ENCODE measurements at regions not wholly inside any gene's neighbourhood (a gene's known extent, or its start where the extent isn't known, plus 50 kb on each side); places are given as distances from the start of the nearest gene placed in this dataset.
A peak's percentile ranks its signal among the peaks of the same experiment; 100 is the strongest.
"Not testable (repeated sequence)": the region's sequence is repeated elsewhere in the genome, so short reads cannot be mapped to it uniquely, and the experiment has no call there.

DNA sequence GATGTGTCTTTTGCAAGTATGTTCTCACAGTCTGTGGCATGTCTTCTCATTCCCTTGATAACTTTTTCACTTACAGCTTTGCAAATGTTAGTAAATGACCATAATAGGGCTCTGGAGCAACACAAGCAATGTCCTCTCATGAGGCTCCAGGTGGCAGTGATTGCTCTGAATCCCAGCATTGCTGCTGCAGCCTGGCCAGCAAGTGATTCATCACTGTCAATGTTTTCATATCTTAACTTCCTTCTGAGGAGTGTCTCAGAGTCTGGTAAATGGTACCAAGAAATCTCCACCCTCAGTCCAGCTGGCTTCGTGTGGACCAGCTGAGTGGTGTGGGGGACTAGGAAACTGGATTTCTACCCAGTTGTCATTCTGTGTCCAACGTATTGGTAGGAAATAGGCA, 139.6 kb downstream of the MYLK4 start:
- intact Hi-C loops (cut with DNase I) = loop anchor here (10.0 kb wide), 1 partner anchor 136 kb away; no protein-coding TSS in a partner anchor
- H3K36me3 ChIP-seq (ENCODE audit: control insufficient read depth in 1 of 2, insufficient read depth in 2 of 2, low read length in 1 of 2) = no peaks in the 10 kb centered on the region
- ATAC-seq (ENCODE audit: low FRiP score) (no peak), DNase-seq (peak in 1 of 2 donors; percentile 67)
- no peak overlapping the region for H3K27ac ChIP-seq (ENCODE audit: low read depth in 1 of 2, low read length in 2 of 2)
- 0 to 4% methylated on average over 2 of the region's 2 CpGs for WGBS, 2 donors
- H3K4me1 ChIP-seq (ENCODE audit: control insufficient read depth in 1 of 2, insufficient read depth in 2 of 2, low read length in 2 of 2) = peaks cover 1 to 4% of the 10 kb centered on the region in 2 donors
- H3K9me3 ChIP-seq (ENCODE audit: control insufficient read depth, low read length) = no peaks in the 10 kb centered on the region
- H3K4me3 ChIP-seq (ENCODE audit: low read length in 2 of 2) = no peak overlapping the region
- no peaks in the 10 kb centered on the region for H3K27me3 ChIP-seq (ENCODE audit: control insufficient read depth in 1 of 2, insufficient read depth in 2 of 2, low read length in 1 of 2)

DNA sequence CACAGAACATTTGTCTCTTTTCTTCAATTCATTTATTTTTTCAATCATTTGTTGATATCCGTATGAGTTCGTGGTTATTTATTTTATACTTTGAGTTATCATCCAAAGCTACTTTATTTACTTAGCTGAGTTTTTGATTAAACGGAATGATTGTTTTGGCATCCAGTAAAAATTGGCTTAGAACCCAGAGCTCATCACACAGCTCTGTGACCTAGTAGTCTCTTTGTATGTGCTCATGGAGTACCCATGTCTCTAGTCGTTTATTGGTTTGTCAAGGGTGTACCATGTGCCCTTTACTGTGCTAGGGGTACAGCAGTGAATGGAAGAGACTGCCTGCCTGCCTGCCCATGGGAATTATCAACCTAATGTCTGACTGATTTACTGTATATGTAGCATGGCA, 142.2 kb downstream of the MYLK4 start:
- Histone ChIP-seq H3K9me3 (ENCODE audit: control insufficient read depth, low read length) (no peaks in the 10 kb centered on the region), H3K4me3 (ENCODE audit: low read length in 2 of 2) (no peak overlapping the region), H3K36me3 (ENCODE audit: control insufficient read depth in 1 of 2, insufficient read depth in 2 of 2, low read length in 1 of 2) (no peaks in the 10 kb centered on the region), H3K27me3 (ENCODE audit: control insufficient read depth in 1 of 2, insufficient read depth in 2 of 2, low read length in 1 of 2) (no peaks in the 10 kb centered on the region), H3K27ac (ENCODE audit: low read depth in 1 of 2, low read length in 2 of 2) (no peak overlapping the region), H3K4me1 (ENCODE audit: control insufficient read depth in 1 of 2, insufficient read depth in 2 of 2, low read length in 2 of 2) (peaks cover 0 to 4% of the 10 kb centered on the region in 2 donors)
- ATAC-seq (ENCODE audit: low FRiP score) = no peak
- WGBS, 2 donors = 25 to 34% methylated on average over 4 of the region's 4 CpGs
- no peak for DNase-seq
- intact Hi-C loops (cut with DNase I) = no loop called here

DNA sequence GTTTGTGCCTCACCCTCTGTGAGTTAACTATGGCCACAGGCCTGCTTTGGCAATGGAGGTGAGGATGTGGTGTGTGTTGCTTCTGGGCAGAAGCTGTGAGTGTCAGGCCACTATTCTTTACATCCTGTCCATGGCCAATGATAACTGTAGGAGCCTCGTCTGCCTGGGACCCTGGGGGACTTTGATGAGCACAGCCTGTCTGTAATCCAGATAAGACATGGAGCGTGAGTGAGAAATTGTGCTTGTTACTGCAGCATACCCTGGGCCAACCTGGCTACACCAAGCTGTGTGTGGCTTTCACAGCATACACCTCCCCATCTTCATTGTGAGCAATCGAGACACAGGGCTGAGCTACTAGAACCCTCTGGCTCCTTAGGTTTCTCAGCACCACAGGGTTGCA, 150.4 kb downstream of the MYLK4 start:
- no peaks in the 10 kb centered on the region for H3K27me3 ChIP-seq (ENCODE audit: control insufficient read depth in 1 of 2, insufficient read depth in 2 of 2, low read length in 1 of 2)
- no peak overlapping the region for H3K4me3 ChIP-seq (ENCODE audit: low read length in 2 of 2)
- H3K27ac ChIP-seq (ENCODE audit: low read depth in 1 of 2, low read length in 2 of 2) = no peak overlapping the region
- ATAC-seq (ENCODE audit: low FRiP score) (no peak), DNase-seq (no peak)
- no peaks in the 10 kb centered on the region for H3K4me1 ChIP-seq (ENCODE audit: control insufficient read depth in 1 of 2, insufficient read depth in 2 of 2, low read length in 2 of 2)
- no peaks in the 10 kb centered on the region for H3K36me3 ChIP-seq (ENCODE audit: control insufficient read depth in 1 of 2, insufficient read depth in 2 of 2, low read length in 1 of 2)
- WGBS, 2 donors = 96% methylated on average over 3 of the region's 3 CpGs
- H3K9me3 ChIP-seq (ENCODE audit: control insufficient read depth, low read length) = no peaks in the 10 kb centered on the region
- intact Hi-C loops (cut with DNase I) = no loop called here

DNA sequence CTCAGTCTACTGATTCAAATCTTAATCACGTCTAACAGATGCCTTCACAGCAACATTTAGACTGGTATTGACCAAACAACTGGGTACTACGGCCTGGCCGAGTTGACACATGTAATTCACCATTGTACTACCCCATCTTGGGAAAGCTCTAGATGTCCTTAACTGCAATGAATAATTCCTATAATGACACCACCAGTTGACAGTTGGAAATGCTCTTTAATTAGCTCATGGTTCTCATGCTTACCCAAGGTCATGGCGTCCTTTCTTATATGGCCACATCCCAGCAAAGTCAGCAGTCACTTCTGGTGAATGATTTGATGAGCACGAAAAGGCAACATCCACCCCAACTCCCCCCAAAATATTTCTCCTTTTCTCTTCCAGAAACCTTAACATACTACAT, 150.9 kb downstream of the MYLK4 start:
- ATAC-seq (ENCODE audit: low FRiP score) (no peak), DNase-seq (no peak)
- Histone ChIP-seq H3K4me1 (ENCODE audit: control insufficient read depth in 1 of 2, insufficient read depth in 2 of 2, low read length in 2 of 2) (no peaks in the 10 kb centered on the region), H3K27ac (ENCODE audit: low read depth in 1 of 2, low read length in 2 of 2) (no peak overlapping the region), H3K9me3 (ENCODE audit: control insufficient read depth, low read length) (no peaks in the 10 kb centered on the region), H3K4me3 (ENCODE audit: low read length in 2 of 2) (no peak overlapping the region), H3K27me3 (ENCODE audit: control insufficient read depth in 1 of 2, insufficient read depth in 2 of 2, low read length in 1 of 2) (no peaks in the 10 kb centered on the region), H3K36me3 (ENCODE audit: control insufficient read depth in 1 of 2, insufficient read depth in 2 of 2, low read length in 1 of 2) (no peaks in the 10 kb centered on the region)
- intact Hi-C loops (cut with DNase I) = no loop called here
- 86 to 89% methylated on average over 5 of the region's 5 CpGs for WGBS, 2 donors

DNA sequence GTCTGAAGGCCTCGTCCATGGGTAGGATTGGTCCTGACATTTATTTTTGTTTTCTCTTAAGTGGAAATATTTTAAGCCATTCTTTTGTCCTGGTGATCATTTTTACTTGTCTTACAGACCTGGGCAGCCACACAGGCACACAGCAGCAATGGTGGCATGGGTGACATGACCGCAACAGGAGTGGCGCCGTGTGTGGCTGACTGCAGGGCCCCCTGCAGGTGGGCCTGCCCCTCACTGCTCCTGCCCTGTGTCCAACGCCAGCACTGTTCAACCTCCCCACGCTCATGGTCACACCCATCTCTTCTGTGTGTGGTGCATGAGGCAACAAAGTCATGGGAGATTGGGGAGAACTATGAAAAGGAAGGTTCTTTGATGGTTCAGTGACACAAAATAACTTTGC, 151.9 kb downstream of the MYLK4 start:
- no peaks in the 10 kb centered on the region for H3K36me3 ChIP-seq (ENCODE audit: control insufficient read depth in 1 of 2, insufficient read depth in 2 of 2, low read length in 1 of 2)
- H3K27me3 ChIP-seq (ENCODE audit: control insufficient read depth in 1 of 2, insufficient read depth in 2 of 2, low read length in 1 of 2) = no peaks in the 10 kb centered on the region
- H3K4me1 ChIP-seq (ENCODE audit: control insufficient read depth in 1 of 2, insufficient read depth in 2 of 2, low read length in 2 of 2) = no peaks in the 10 kb centered on the region
- ATAC-seq (ENCODE audit: low FRiP score) = no peak
- H3K4me3 ChIP-seq (ENCODE audit: low read length in 2 of 2) = no peak overlapping the region
- intact Hi-C loops (cut with DNase I) = no loop called here
- DNase-seq = no peak
- no peak overlapping the region for H3K27ac ChIP-seq (ENCODE audit: low read depth in 1 of 2, low read length in 2 of 2)
- 90 to 94% methylated on average over 6 of the region's 6 CpGs for WGBS, 2 donors
- H3K9me3 ChIP-seq (ENCODE audit: control insufficient read depth, low read length) = no peaks in the 10 kb centered on the region

DNA sequence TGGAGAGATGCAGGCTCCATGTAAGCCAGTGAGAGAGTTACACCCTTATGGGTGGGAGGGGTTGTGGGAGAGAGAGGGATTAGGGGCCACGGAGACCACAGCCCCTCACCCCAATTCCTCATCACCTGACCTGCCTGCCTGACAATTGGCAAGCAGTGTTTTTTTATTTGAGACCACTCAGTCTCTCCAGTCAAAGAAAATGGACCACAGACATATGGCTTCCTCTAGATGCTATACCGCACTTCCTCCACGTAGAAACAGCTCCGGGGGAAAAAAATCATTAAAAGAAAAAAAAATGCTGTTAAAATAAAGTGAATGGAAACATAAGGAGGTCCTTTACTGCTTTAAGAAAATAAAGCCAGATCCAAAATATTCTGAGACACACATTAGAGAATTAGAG, 152.7 kb downstream of the MYLK4 start:
- ATAC-seq (ENCODE audit: low FRiP score) (no peak), DNase-seq (no peak)
- intact Hi-C loops (cut with DNase I) = no loop called here
- Histone ChIP-seq H3K36me3 (ENCODE audit: control insufficient read depth in 1 of 2, insufficient read depth in 2 of 2, low read length in 1 of 2) (no peaks in the 10 kb centered on the region), H3K9me3 (ENCODE audit: control insufficient read depth, low read length) (no peaks in the 10 kb centered on the region), H3K27me3 (ENCODE audit: control insufficient read depth in 1 of 2, insufficient read depth in 2 of 2, low read length in 1 of 2) (no peaks in the 10 kb centered on the region), H3K27ac (ENCODE audit: low read depth in 1 of 2, low read length in 2 of 2) (no peak overlapping the region), H3K4me3 (ENCODE audit: low read length in 2 of 2) (no peak overlapping the region), H3K4me1 (ENCODE audit: control insufficient read depth in 1 of 2, insufficient read depth in 2 of 2, low read length in 2 of 2) (no peaks in the 10 kb centered on the region)
- WGBS, 2 donors = 66 to 78% methylated on average over 4 of the region's 4 CpGs

DNA sequence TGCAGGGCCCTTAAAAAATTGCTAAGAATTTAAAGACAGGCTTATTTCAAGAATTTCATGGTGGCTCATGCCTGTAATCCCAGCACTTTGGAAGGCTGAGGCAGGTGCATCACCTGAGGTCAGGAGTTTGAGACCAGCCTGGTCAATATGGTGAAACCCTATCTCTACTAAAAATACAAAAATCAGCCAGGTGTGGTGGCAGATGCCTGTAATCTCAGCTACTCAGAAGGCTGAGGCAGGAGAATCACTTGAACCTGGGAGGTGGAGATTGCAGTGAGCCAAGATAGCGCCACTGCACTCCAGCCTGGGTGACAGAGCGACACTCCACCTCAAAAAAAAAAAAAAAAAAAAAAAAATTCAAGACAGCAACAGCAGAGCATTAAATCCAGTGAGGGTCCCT, 153.3 kb downstream of the MYLK4 start:
- H3K27me3 ChIP-seq (ENCODE audit: control insufficient read depth in 1 of 2, insufficient read depth in 2 of 2, low read length in 1 of 2); DNase-seq; H3K4me3 ChIP-seq (ENCODE audit: low read length in 2 of 2); intact Hi-C loops (cut with DNase I); H3K36me3 ChIP-seq (ENCODE audit: control insufficient read depth in 1 of 2, insufficient read depth in 2 of 2, low read length in 1 of 2); ATAC-seq (ENCODE audit: low FRiP score); H3K27ac ChIP-seq (ENCODE audit: low read depth in 1 of 2, low read length in 2 of 2); H3K9me3 ChIP-seq (ENCODE audit: control insufficient read depth, low read length); H3K4me1 ChIP-seq (ENCODE audit: control insufficient read depth in 1 of 2, insufficient read depth in 2 of 2, low read length in 2 of 2): not testable (repeated sequence)
- WGBS, 2 donors = 98 to 100% methylated on average over 2 of the region's 2 CpGs

DNA sequence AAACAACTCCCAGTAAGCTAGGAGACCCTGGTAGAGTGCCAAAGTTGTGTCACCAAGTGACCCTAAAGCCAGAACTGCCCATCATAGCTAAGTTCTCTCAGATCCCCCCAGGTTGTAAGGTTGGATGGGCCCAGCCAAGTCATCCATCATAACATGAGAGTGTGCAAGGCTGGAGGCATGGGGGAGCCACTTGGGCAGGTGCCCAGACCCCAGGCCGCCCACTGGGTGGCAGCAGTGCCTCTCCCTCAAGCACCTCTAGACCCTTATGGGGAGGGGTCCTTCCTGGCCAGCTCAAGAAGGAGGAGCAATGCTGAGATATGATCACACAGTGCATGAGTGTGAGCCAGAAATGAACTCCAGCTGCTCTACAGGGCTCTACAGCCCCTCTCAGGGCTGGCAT, 154.5 kb downstream of the MYLK4 start:
- WGBS, 2 donors = 38 to 40% methylated on average over 1 of the region's 1 CpG
- no peak for ATAC-seq (ENCODE audit: low FRiP score)
- H3K4me3 ChIP-seq (ENCODE audit: low read length in 2 of 2) = no peak overlapping the region

DNA sequence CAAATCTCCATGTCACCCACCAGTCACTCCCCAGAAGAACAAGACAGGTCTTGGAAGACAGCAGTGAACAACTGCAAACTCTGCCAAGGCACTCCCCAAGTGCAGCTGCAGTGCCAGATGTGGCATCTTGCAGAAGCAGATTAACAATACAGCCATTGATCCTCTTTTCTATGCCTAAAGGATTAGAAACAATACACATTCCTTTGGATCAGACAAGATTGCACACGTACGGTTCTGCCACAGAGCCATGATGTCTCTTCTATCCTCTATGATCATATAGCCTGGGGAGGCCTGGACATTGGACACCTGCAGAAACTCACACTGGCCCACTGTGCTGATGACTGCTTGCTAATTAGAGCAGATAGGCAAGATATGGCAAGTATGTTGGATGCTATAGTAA, 155.9 kb downstream of the MYLK4 start:
- Histone ChIP-seq H3K27ac (ENCODE audit: low read depth in 1 of 2, low read length in 2 of 2) (no peak overlapping the region), H3K4me3 (ENCODE audit: low read length in 2 of 2) (no peak overlapping the region), H3K36me3 (ENCODE audit: control insufficient read depth in 1 of 2, insufficient read depth in 2 of 2, low read length in 1 of 2) (no peaks in the 10 kb centered on the region), H3K9me3 (ENCODE audit: control insufficient read depth, low read length) (no peaks in the 10 kb centered on the region), H3K4me1 (ENCODE audit: control insufficient read depth in 1 of 2, insufficient read depth in 2 of 2, low read length in 2 of 2) (no peaks in the 10 kb centered on the region), H3K27me3 (ENCODE audit: control insufficient read depth in 1 of 2, insufficient read depth in 2 of 2, low read length in 1 of 2) (no peaks in the 10 kb centered on the region)
- 96 to 97% methylated on average over 2 of the region's 2 CpGs for WGBS, 2 donors
- DNase-seq (no peak), ATAC-seq (ENCODE audit: low FRiP score) (no peak)
- intact Hi-C loops (cut with DNase I) = no loop called here

More for the DNA sequence above, 154.5 kb downstream of the MYLK4 start:
- no peaks in the 10 kb centered on the region for H3K36me3 ChIP-seq (ENCODE audit: control insufficient read depth in 1 of 2, insufficient read depth in 2 of 2, low read length in 1 of 2)
- no peaks in the 10 kb centered on the region for H3K27me3 ChIP-seq (ENCODE audit: control insufficient read depth in 1 of 2, insufficient read depth in 2 of 2, low read length in 1 of 2)
- H3K27ac ChIP-seq (ENCODE audit: low read depth in 1 of 2, low read length in 2 of 2) = no peak overlapping the region
- H3K9me3 ChIP-seq (ENCODE audit: control insufficient read depth, low read length) = no peaks in the 10 kb centered on the region
- no peaks in the 10 kb centered on the region for H3K4me1 ChIP-seq (ENCODE audit: control insufficient read depth in 1 of 2, insufficient read depth in 2 of 2, low read length in 2 of 2)
- DNase-seq = no peak
- intact Hi-C loops (cut with DNase I) = no loop called here

Data from aorta (tissue), 5 donors.